H9 (cell line): ENCODE measurements at regions not wholly inside any gene's neighbourhood (a gene's known extent, or its start where the extent isn't known, plus 50 kb on each side); places are given as distances from the start of the nearest gene placed in this dataset.

Experiments used
- DNase-seq: peaks from one replicate; pipeline ENCODE4 v3.0.0-alpha.2; 2017
- H2AFZ ChIP-seq: one replicate; pipeline ENCODE4 v1.6.1; 2013; ENCODE audit warnings: mild to moderate bottlenecking, low read length, control low read depth, moderate library complexity
- H2AK5ac ChIP-seq: 2 replicates; pipeline ENCODE4 v1.6.1; 2013; ENCODE audit warnings: low read length, control low read depth, mixed read lengths; ENCODE audit not compliant: insufficient read length
- H2BK120ac ChIP-seq: one replicate; pipeline ENCODE4 v1.6.1; 2013; ENCODE audit warnings: low read depth, mild to moderate bottlenecking, low read length, control low read depth, inconsistent platforms; ENCODE audit not compliant: poor library complexity, severe bottlenecking
- H2BK12ac ChIP-seq: 2 replicates; pipeline ENCODE4 v1.6.1; 2013; ENCODE audit warnings: low read length, control low read depth, mixed read lengths, low read depth; ENCODE audit not compliant: insufficient read length
- H2BK15ac ChIP-seq: 2 replicates; pipeline ENCODE4 v1.6.1; 2013; ENCODE audit warnings: low read depth, low read length, control low read depth
- H2BK20ac ChIP-seq: one replicate; pipeline ENCODE4 v1.6.1; 2013; ENCODE audit warnings: low read depth, mild to moderate bottlenecking, low read length, control low read depth, inconsistent platforms; ENCODE audit not compliant: poor library complexity, severe bottlenecking
- H2BK5ac ChIP-seq: 2 replicates; pipeline ENCODE4 v1.6.1; 2013; ENCODE audit warnings: low read length, control low read depth, mixed read lengths; ENCODE audit not compliant: insufficient read length
- H3K14ac ChIP-seq: 2 replicates; pipeline ENCODE4 v1.6.1; 2013; ENCODE audit warnings: low read length, control low read depth; ENCODE audit not compliant: insufficient read depth
- H3K18ac ChIP-seq: 2 replicates; pipeline ENCODE4 v1.6.1; 2013; ENCODE audit warnings: low read depth, mild to moderate bottlenecking, mixed read lengths, low read length, control low read depth; ENCODE audit not compliant: insufficient read length
- H3K23ac ChIP-seq: 2 replicates; pipeline ENCODE4 v1.6.1; 2013; ENCODE audit warnings: low read length, control low read depth, mixed read lengths, low read depth; ENCODE audit not compliant: insufficient read length
- H3K23me2 ChIP-seq: 2 replicates; pipeline ENCODE4 v1.6.1; 2013; ENCODE audit warnings: low read depth, mild to moderate bottlenecking, mixed read lengths, low read length, control low read depth; ENCODE audit not compliant: insufficient read length, poor library complexity, severe bottlenecking
- H3K27ac ChIP-seq: 2 replicates; pipeline ENCODE4 v1.5.1; 2013; ENCODE audit warnings: low read length, control low read depth, mixed read lengths, low read depth; ENCODE audit not compliant: insufficient read length
- H3K27me3 ChIP-seq: 2 replicates; pipeline ENCODE4 v1.6.1; 2013; ENCODE audit warnings: low read length, control low read depth, inconsistent platforms; ENCODE audit not compliant: insufficient read depth
- H3K4ac ChIP-seq: 2 replicates; pipeline ENCODE4 v1.6.1; 2013; ENCODE audit warnings: low read depth, mild to moderate bottlenecking, control low read depth, inconsistent platforms, low read length, moderate library complexity
- H3K4me1 ChIP-seq: 2 replicates; pipeline ENCODE4 v1.6.1; 2013; ENCODE audit warnings: low read length, control low read depth, inconsistent platforms; ENCODE audit not compliant: insufficient read depth
- H3K4me2 ChIP-seq: 2 replicates; pipeline ENCODE4 v1.6.1; 2013; ENCODE audit warnings: low read length, control low read depth, mixed read lengths; ENCODE audit not compliant: insufficient read length, insufficient read depth
- H3K56ac ChIP-seq: 2 replicates; pipeline ENCODE4 v1.6.1; 2013; ENCODE audit warnings: low read depth, mild to moderate bottlenecking, mixed read lengths, low read length, control low read depth; ENCODE audit not compliant: insufficient read length
- H3K79me1 ChIP-seq: 2 replicates; pipeline ENCODE4 v1.6.1; 2013; ENCODE audit warnings: low read depth, mild to moderate bottlenecking, moderate library complexity, low read length, control low read depth, inconsistent platforms; ENCODE audit not compliant: insufficient read depth, poor library complexity, severe bottlenecking
- H3K79me2 ChIP-seq: 2 replicates; pipeline ENCODE4 v1.6.1; 2013; ENCODE audit warnings: low read length, control low read depth, inconsistent platforms; ENCODE audit not compliant: insufficient read depth
- H3K9ac ChIP-seq: 2 replicates; pipeline ENCODE4 v1.6.1; 2013; ENCODE audit warnings: low read length, control low read depth, mixed read lengths; ENCODE audit not compliant: insufficient read length; ENCODE audit errors: extremely low read depth
- H3K9me3 ChIP-seq: one replicate; pipeline ENCODE4 v1.6.1; 2013; ENCODE audit warnings: low read depth, low read length, inconsistent platforms; ENCODE audit not compliant: control insufficient read depth
- H3T11ph ChIP-seq: one replicate; pipeline ENCODE4 v1.6.1; 2013; ENCODE audit warnings: mild to moderate bottlenecking, low read length, control low read depth, inconsistent platforms
- H4K20me1 ChIP-seq: one replicate; pipeline ENCODE4 v1.6.1; 2013; ENCODE audit not compliant: control insufficient read depth, insufficient read length, insufficient read depth
- H4K5ac ChIP-seq: 2 replicates; pipeline ENCODE4 v1.6.1; 2013; ENCODE audit warnings: low read depth, mild to moderate bottlenecking, mixed read lengths, low read length, control low read depth; ENCODE audit not compliant: insufficient read length
- H4K8ac ChIP-seq: replicated peaks from 2 replicates; pipeline ENCODE4 v1.6.1; 2013; ENCODE audit warnings: low read length, control low read depth, mixed read lengths, low read depth; ENCODE audit not compliant: insufficient read length
- H4K91ac ChIP-seq: 2 replicates; pipeline ENCODE4 v1.6.1; 2013; ENCODE audit warnings: low read depth, mild to moderate bottlenecking, moderate library complexity, mixed read lengths, low read length, control low read depth; ENCODE audit not compliant: insufficient read length
- H3K27ac Mint-ChIP-seq, 3 experiments: 2 replicates in 2 of 3; 3 replicates in 1 of 3; pipeline ENCODE4 v1.8.0; 2020 to 2021; ENCODE audit warnings: mixed read lengths in 3 of 3, mild to moderate bottlenecking in 1 of 3, moderate library complexity in 1 of 3
- H3K27me3 Mint-ChIP-seq: 2 replicates; pipeline ENCODE4 v1.8.0; 2021; ENCODE audit warnings: low read depth, mild to moderate bottlenecking, moderate library complexity, mixed read lengths
- H3K36me3 Mint-ChIP-seq, 3 experiments: 2 replicates in 2 of 3; 3 replicates in 1 of 3; pipeline ENCODE4 v1.8.0; 2020 to 2021; ENCODE audit warnings: low read depth in 3 of 3, mixed read lengths in 3 of 3; ENCODE audit not compliant: insufficient read depth in 1 of 3
- H3K4me1 Mint-ChIP-seq, 2 experiments: 2 replicates each; pipeline ENCODE4 v1.8.0; 2020; ENCODE audit warnings: mixed read lengths in 2 of 2
- H3K4me3 Mint-ChIP-seq, 2 experiments: 2 replicates in 1 of 2; 3 replicates in 1 of 2; pipeline ENCODE4 v1.8.0; 2020 to 2021; ENCODE audit warnings: mild to moderate bottlenecking in 2 of 2, mixed read lengths in 2 of 2, moderate library complexity in 1 of 2
- H3K9me3 Mint-ChIP-seq, 2 experiments: 2 replicates in 1 of 2; 3 replicates in 1 of 2; pipeline ENCODE4 v1.8.0; 2020; ENCODE audit warnings: mild to moderate bottlenecking in 2 of 2, mixed read lengths in 2 of 2, moderate library complexity in 1 of 2
- CTCF ChIP-seq: fragments of 200-600 bp; sonication (generic); conservative IDR thresholded peaks from 3 replicates; pipeline ENCODE4 v1.8.0; 2021; ENCODE audit warnings: antibody characterized with exemption, mild to moderate bottlenecking
- WGBS: extraction: QIAGEN DNeasy Blood & Tissue Kit; methylation state at CpG from one replicate; pipeline ENCODE4 v1.1.7; 2013; ENCODE audit warnings: missing lambda C conversion rate, low lambda C conversion rate, mixed read lengths; ENCODE audit not compliant: insufficient read length; ENCODE audit errors: extremely low coverage; 5-methylcytosine and 5-hydroxymethylcytosine counted together

DNA sequence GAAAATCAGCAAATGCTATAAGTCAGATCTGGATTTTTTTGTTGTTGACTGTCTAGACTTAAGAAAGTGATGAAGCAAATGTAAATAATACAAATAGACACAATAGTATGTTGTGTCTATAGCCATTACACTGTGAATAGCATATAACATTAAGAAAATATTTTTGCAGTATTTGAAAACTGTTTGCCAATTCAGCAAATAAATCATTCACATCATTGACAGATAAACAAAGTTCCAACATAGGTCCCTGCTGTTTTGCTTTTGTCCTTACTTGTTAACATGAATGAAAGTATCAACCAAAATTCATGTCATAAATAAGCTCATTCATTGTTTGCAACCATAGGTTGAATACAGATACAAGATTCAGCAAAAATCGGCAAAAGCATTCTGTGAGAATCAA lies 200.5 kb downstream of the KIF20B start:
- no peak overlapping the region for H3K23ac ChIP-seq
- H2AFZ ChIP-seq, result no peak overlapping the region
- no peak overlapping the region for H3K18ac ChIP-seq
- no peak for TF ChIP-seq CTCF
- H4K20me1 ChIP-seq, result no peaks in the 10 kb centered on the region
- H4K8ac ChIP-seq, result no peak overlapping the region
- H3T11ph ChIP-seq, result no peak overlapping the region
- no peak overlapping the region for H4K91ac ChIP-seq
- H3K27ac Mint-ChIP-seq, result no peak overlapping the region
- H3K9me3 ChIP-seq, result no peaks in the 10 kb centered on the region
- H2AK5ac ChIP-seq, result no peak overlapping the region
- no peaks in the 10 kb centered on the region for H3K27me3 Mint-ChIP-seq
- H3K79me2 ChIP-seq, result no peaks in the 10 kb centered on the region
- H2BK15ac ChIP-seq, result no peak overlapping the region
- H3K4me1 ChIP-seq, result no peaks in the 10 kb centered on the region
- H3K4me1 Mint-ChIP-seq, result no peaks in the 10 kb centered on the region
- no peak overlapping the region for H3K4me2 ChIP-seq
- no CpG with 5 or more reads among the region's 1 CpG for WGBS
- H3K79me1 ChIP-seq, result no peaks in the 10 kb centered on the region
- no peaks in the 10 kb centered on the region for H3K9me3 Mint-ChIP-seq
- no peak overlapping the region for H2BK12ac ChIP-seq
- DNase-seq, result no peak
- no peak overlapping the region for H2BK20ac ChIP-seq
- H3K9ac ChIP-seq, result no peak overlapping the region
- H3K4ac ChIP-seq, result no peak overlapping the region
- H3K4me3 Mint-ChIP-seq, result no peak overlapping the region
- no peak overlapping the region for H3K14ac ChIP-seq
- H3K27me3 ChIP-seq, result no peaks in the 10 kb centered on the region
- H3K36me3 Mint-ChIP-seq, result no peaks in the 10 kb centered on the region
- no peaks in the 10 kb centered on the region for H3K23me2 ChIP-seq
- no peak overlapping the region for H3K27ac ChIP-seq
- no peak overlapping the region for H2BK5ac ChIP-seq
- H4K5ac ChIP-seq, result no peak overlapping the region
- no peak overlapping the region for H2BK120ac ChIP-seq
- no peak overlapping the region for H3K56ac ChIP-seq
